Retinal pigment epithelial cell (primary cell): ENCODE measurements at regions not wholly inside any gene's neighbourhood (a gene's known extent, or its start where the extent isn't known, plus 50 kb on each side); places are given as distances from the start of the nearest gene placed in this dataset.

Experiments used
- DNase-seq: peaks from one replicate; pipeline ENCODE4 v3.0.0-alpha.2; 2010; ENCODE audit warnings: low read depth
- H3K4me3 ChIP-seq: 2 replicates; pipeline ENCODE4 v1.5.1; 2011; ENCODE audit warnings: mild to moderate bottlenecking, low read length, control low read depth, moderate library complexity
- CTCF ChIP-seq: conservative IDR thresholded peaks from 2 replicates; pipeline ENCODE4 v1.5.1; 2011; ENCODE audit warnings: low read depth, low read length, control low read depth, inconsistent platforms

DNA sequence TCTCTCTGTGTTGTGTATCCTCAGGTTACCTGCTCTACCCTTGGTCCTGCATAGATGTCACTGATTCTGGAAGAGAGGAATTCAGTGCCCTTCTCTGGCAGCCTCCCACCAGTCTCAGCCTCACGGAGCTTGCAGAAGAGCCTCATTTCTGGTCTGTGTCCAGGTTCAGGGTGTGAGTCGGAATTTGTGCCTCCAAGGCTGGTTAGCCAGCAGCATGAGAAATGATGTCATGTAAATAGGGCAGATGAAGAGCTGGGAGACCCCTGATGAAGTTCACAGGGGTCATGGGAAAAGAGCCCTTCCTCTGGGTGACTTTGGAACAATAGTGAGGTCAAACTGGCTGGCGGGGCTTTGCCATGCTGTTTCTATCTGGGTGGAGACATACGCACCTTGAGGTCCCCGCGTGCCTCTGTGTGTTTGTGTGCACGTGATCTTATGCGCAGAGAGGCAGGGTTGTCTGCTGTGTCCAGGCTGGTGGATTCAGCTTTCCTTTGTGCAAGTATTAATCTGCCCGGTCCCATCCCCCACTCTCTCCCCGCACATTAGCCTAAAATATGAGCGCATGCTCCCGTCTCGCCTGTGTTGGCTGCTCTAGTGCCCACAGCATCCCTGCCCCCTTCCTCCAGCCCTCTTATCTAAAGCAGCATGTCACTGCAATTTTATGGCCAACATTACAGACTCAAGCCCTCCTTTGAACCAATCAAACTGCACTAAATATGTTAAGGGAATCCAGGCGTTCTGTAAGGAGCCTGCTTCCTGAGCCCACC is 256.3 kb upstream of the ZFHX3 start:
- TF ChIP-seq CTCF, result no peak
- no peak overlapping the region for H3K4me3 ChIP-seq
- no peak for DNase-seq

DNA sequence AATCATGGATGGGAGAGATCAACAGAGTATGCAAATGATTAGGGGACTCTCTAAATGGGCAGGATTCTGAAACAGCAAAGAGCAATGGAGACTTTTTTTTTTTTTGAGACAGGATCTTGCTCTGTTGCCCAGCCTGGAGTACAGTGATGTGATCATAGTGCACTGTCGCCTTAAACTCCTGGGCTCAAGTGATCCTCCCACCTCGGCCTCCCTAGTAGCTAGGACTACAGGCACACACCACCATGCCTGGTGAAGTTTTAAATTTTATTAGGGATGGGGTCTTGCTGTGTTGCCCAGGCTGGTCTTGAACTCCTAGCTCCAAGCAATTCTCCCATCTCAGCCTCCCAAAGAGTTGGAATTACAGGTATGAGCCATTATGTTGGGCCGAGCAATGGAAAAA is 255.0 kb upstream of the ZFHX3 start:
- H3K4me3 ChIP-seq, result no peak overlapping the region
- no peak for DNase-seq

DNA sequence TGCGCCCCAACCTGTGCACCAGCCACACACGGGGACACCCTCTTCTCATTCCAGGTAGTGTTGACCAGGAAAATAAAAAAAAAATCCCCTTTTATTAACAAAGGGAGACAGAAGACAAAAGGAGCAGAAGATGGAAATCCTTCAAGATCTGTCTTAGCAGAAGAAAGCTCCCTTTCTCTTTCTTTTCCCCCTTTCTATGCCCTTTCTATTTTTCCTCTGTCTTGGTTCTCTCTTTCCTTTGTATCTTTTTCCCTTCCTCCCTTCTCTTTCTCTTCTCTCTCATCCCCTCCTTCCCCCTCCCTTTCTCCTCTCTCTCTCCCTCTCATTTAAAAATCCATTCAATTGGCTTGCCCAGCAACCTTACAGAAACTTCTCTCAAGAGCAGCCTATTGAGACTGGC is 254.1 kb upstream of the ZFHX3 start:
- no peak for DNase-seq
- H3K4me3 ChIP-seq, result no peak overlapping the region
- TF ChIP-seq CTCF, result no peak

More for the DNA sequence above, 255.0 kb upstream of the ZFHX3 start:
- no peak for TF ChIP-seq CTCF

DNA sequence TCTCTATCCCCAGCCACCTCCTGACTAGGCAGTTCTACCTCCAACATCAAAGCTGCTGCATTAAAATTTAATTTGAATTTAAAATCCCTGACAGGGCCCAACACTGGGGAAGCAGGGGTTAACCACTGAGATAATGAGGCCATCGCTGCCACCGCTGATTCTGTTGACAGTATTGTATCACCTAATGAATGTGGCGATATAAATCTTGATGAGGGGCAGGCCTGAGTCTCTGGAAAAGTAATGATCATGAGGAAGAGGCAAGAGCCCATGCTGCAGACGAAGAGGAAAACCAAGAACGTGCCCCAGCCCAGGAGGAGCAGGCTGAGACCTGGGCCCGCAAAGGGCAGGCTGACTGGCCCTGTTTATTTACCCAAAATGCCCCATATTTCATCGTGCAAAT is 251.4 kb upstream of the ZFHX3 start:
- no peak for TF ChIP-seq CTCF
- no peak overlapping the region for H3K4me3 ChIP-seq
- no peak for DNase-seq

DNA sequence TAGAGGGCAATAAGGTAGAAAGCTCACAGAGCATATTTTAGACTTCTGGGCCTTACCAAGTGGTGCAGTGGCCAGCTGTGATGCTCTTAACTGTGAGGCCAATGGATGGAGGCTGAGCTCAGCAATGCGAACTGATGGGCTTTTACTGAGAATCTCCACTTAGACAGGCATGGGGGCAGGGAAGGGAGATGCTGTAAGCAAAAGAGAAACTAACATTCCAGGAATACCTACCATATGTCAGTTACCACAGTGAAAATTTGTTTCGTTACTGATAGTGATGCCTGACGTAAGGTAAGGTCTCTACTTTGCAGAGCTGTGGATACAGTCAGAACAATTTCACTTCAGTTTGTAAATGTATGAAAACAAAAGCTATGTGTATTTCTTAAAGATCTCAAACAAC is 250.6 kb upstream of the ZFHX3 start:
- H3K4me3 ChIP-seq, result no peak overlapping the region
- DNase-seq, result no peak
- TF ChIP-seq CTCF, result no peak

DNA sequence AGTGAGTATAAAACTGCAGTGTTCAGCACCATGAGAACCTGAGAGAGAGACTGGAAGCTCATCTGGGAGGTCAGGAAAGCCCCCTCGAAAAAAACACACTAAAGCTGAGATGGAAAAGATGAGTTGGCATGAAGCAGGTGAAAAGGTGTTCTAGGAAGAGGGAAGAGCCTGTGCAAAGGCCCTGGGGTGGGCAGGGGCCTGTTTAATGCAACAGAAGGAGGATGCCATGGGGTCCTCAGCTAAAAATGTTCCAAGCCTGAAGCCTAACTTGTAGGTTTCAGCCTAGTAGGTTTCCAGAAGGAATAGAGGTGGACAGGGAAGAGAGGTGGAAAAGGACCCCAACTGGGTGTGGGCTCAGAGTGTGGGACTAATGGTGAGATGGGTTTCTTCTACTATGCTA is 242.3 kb upstream of the ZFHX3 start:
- DNase-seq, result no peak
- TF ChIP-seq CTCF, result no peak

GRCh38 chr16:73289232-73289631 is 241.3 kb upstream of the ZFHX3 start:
- no peak for DNase-seq
- H3K4me3 ChIP-seq, result no peak overlapping the region
- TF ChIP-seq CTCF, result no peak

More for the DNA sequence above, 242.3 kb upstream of the ZFHX3 start:
- no peak overlapping the region for H3K4me3 ChIP-seq
